HCT116 (cell line): ENCODE measurements at regions not wholly inside any gene's neighbourhood (a gene's known extent, or its start where the extent isn't known, plus 50 kb on each side); places are given as distances from the start of the nearest gene placed in this dataset.

ENCODE experiments used
- ATAC-seq: fragments of 200-7000 bp; cut with Tn5 transposase; 2 replicates; pipeline ENCODE4 v1.9.1; 2020; ENCODE audit warnings: mild to moderate bottlenecking, moderate library complexity
- BruUV-seq: library from RNA; stranded (reverse); fragments of 400-500 nt; replicated peaks from 2 replicates; lab custom pipeline; 2021; lab: Mats Ljungman, UMichigan
- CTCF ChIA-PET: fragments of 300-600 bp; sonication (Branson Sonifier 250); formaldehyde crosslinking; loops from one replicate; lab custom pipeline; 2021; ENCODE audit warnings: antibody characterized with exemption; lab: Charles Lee
- POLR2A ChIA-PET: fragments of 300-600, 350-600 bp; sonication (Branson Sonifier 250); formaldehyde crosslinking; loops from one replicate; lab custom pipeline; 2021; ENCODE audit warnings: antibody characterized with exemption; lab: Charles Lee
- RAD21 ChIA-PET, 2 experiments: fragments of 300-600 bp; sonication (Branson Sonifier 250); formaldehyde crosslinking; loops; one replicate each; lab custom pipeline; 2023; ENCODE audit warnings: low total read pairs in 2 of 2; ENCODE audit not compliant: uncharacterized antibody in 2 of 2, unreplicated experiment in 2 of 2, low non-redundant PET in 1 of 2; lab: Charles Lee
- DNase-seq: peaks from one replicate; pipeline ENCODE4 v3.0.0-alpha.2; 2010; ENCODE audit warnings: low read depth, low spot score
- H2AFZ ChIP-seq: fragments of 200-600 bp; shearing (Covaris generic), sonication (generic); 2 replicates; pipeline ENCODE4 v1.6.1; 2017; ENCODE audit warnings: low read depth, mixed run types, mixed read lengths, antibody characterized with exemption, low read length; ENCODE audit not compliant: poor library complexity, severe bottlenecking
- H3K27ac ChIP-seq: 2 replicates; pipeline ENCODE4 v1.5.1; 2012; ENCODE audit warnings: low read depth, low read length
- H3K27me3 ChIP-seq: fragments of 200-600 bp; sonication (generic); 2 replicates; pipeline ENCODE4 v1.6.1; 2016; ENCODE audit warnings: mixed run types, low read length, mixed read lengths; ENCODE audit not compliant: insufficient read depth
- H3K36me3 ChIP-seq, 2 experiments: fragments of 200-500 bp in 1 of 2; fragments of 200-600 bp in 1 of 2; sonication (Bioruptor generic) in 1 of 2; sonication (generic) in 1 of 2; 2 replicates each; pipeline versions ENCODE4 v1.5.1 to v1.6.1; 2014 to 2016; ENCODE audit warnings: low read length in 2 of 2, inconsistent platforms in 1 of 2, mixed read lengths in 1 of 2, mixed run types in 1 of 2; ENCODE audit not compliant: insufficient read depth in 2 of 2, control insufficient read depth in 1 of 2
- H3K4me1 ChIP-seq, 2 experiments: fragments of 200-600 bp in 1 of 2; sonication (generic) in 1 of 2; 2 replicates each; pipeline versions ENCODE4 v1.5.1 to v1.6.1; 2012 to 2017; ENCODE audit warnings: low read length in 2 of 2, inconsistent platforms in 1 of 2, mild to moderate bottlenecking in 1 of 2, mixed read lengths in 1 of 2, mixed run types in 1 of 2, moderate library complexity in 1 of 2; ENCODE audit not compliant: insufficient read depth in 2 of 2, control insufficient read depth in 1 of 2
- H3K4me2 ChIP-seq: fragments of 200-600 bp; sonication (generic); 2 replicates; pipeline ENCODE4 v1.6.1; 2017; ENCODE audit warnings: mixed run types, low read length, mixed read lengths
- H3K4me3 ChIP-seq, 2 experiments: fragments of 200-600 bp in 1 of 2; sonication (generic) in 1 of 2; replicated peaks in 1 of 2; 2 replicates each; pipeline ENCODE4 v1.5.1; 2011 to 2016; ENCODE audit warnings: low read length in 2 of 2, control low read depth in 1 of 2, low read depth in 1 of 2, mild to moderate bottlenecking in 1 of 2, mixed read lengths in 1 of 2, mixed run types in 1 of 2
- H3K79me2 ChIP-seq: fragments of 200-600 bp; sonication (generic); 2 replicates; pipeline ENCODE4 v1.6.1; 2017; ENCODE audit warnings: mild to moderate bottlenecking, mixed run types, low read length, moderate library complexity, mixed read lengths; ENCODE audit not compliant: insufficient read depth
- H3K9ac ChIP-seq: fragments of 200-600 bp; sonication (generic); 2 replicates; pipeline ENCODE4 v1.6.1; 2016; ENCODE audit warnings: low read length, mixed read lengths
- H3K9me2 ChIP-seq: fragments of 200-600 bp; sonication (generic), shearing (Covaris generic); 2 replicates; pipeline ENCODE4 v1.6.1; 2017; ENCODE audit warnings: mixed run types, mild to moderate bottlenecking, moderate library complexity; ENCODE audit not compliant: insufficient read depth
- H3K9me3 ChIP-seq, 2 experiments: fragments of 200-500 bp in 1 of 2; fragments of 200-600 bp in 1 of 2; sonication (Bioruptor generic) in 1 of 2; sonication (generic) in 1 of 2; 2 replicates each; pipeline ENCODE4 v1.6.1; 2014 to 2017; ENCODE audit warnings: low read length in 2 of 2, mixed read lengths in 2 of 2, inconsistent platforms in 1 of 2, low read depth in 1 of 2, mild to moderate bottlenecking in 1 of 2, mixed run types in 1 of 2, moderate library complexity in 1 of 2; ENCODE audit not compliant: control insufficient read depth in 1 of 2, insufficient read depth in 1 of 2
- H4K20me1 ChIP-seq: fragments of 200-600 bp; sonication (generic), shearing (Covaris generic); 2 replicates; pipeline ENCODE4 v1.6.1; 2017; ENCODE audit warnings: mixed run types, mild to moderate bottlenecking, moderate library complexity; ENCODE audit not compliant: insufficient read depth
- CEBPB ChIP-seq: IDR thresholded peaks from 2 replicates; pipeline ENCODE4 v1.6.1; 2012; ENCODE audit warnings: low read depth
- FOSL1 ChIP-seq: IDR thresholded peaks from 2 replicates; pipeline ENCODE4 v1.6.1; 2012; ENCODE audit warnings: low read depth
- JUND ChIP-seq: IDR thresholded peaks from 2 replicates; pipeline ENCODE4 v1.6.1; 2012
- MAX ChIP-seq: IDR thresholded peaks from 2 replicates; pipeline ENCODE4 v1.6.1; 2012
- POLR2AphosphoS5 ChIP-seq: IDR thresholded peaks from 2 replicates; pipeline ENCODE4 v1.6.1; 2011; ENCODE audit warnings: mild to moderate bottlenecking, low read depth, low read length, moderate library complexity
- SIN3A ChIP-seq: IDR thresholded peaks from 2 replicates; pipeline ENCODE4 v1.6.1; 2012; ENCODE audit warnings: low read depth
- SP1 ChIP-seq: IDR thresholded peaks from 2 replicates; pipeline ENCODE4 v1.6.1; 2012; ENCODE audit warnings: low read depth
- TCF7L2 ChIP-seq: IDR thresholded peaks from 2 replicates; pipeline ENCODE4 v1.7.0; 2011; ENCODE audit warnings: borderline replicate concordance, inconsistent platforms; ENCODE audit not compliant: insufficient read depth, insufficient read length; ENCODE audit errors: extremely low read depth
- YY1 ChIP-seq: IDR thresholded peaks from 2 replicates; pipeline ENCODE4 v1.6.1; 2011; ENCODE audit warnings: low read length, low read depth, moderate library complexity, mild to moderate bottlenecking; ENCODE audit not compliant: insufficient replicate concordance; ENCODE audit errors: extremely low read depth
- ZFX ChIP-seq: fragments of 450-650 bp; IDR thresholded peaks from 2 replicates; pipeline ENCODE4 v1.6.1; 2017
- ZNF274 ChIP-seq: fragments of 200-500 bp; sonication (Bioruptor generic); IDR thresholded peaks from 2 replicates; pipeline ENCODE4 v1.6.1; 2014; ENCODE audit warnings: mild to moderate bottlenecking, low read depth, low read length, inconsistent platforms
- intact Hi-C: fragments of 100-400 bp; cut with micrococcal nuclease; formaldehyde crosslinking; loops from 2 replicates; pipeline ENCODE4 v1.10.0; 2022
- TF ChIP-seq, protein P1 (sequence below), 3 experiments: fragments of 200-600 bp in 1 of 3; sonication (generic) in 1 of 3; IDR thresholded peaks in 2 of 3; conservative IDR thresholded peaks in 1 of 3; 2 replicates each; pipeline ENCODE4 v1.5.1; 2012 to 2017; ENCODE audit warnings: low read depth in 2 of 3, low read length in 2 of 3, antibody characterized with exemption in 1 of 3, borderline replicate concordance in 1 of 3, control low read depth in 1 of 3, mild to moderate bottlenecking in 1 of 3, mixed read lengths in 1 of 3, mixed run types in 1 of 3, moderate library complexity in 1 of 3; ENCODE audit not compliant: insufficient read depth in 1 of 3
- TF ChIP-seq, protein P2 (sequence below): IDR thresholded peaks from 2 replicates; pipeline ENCODE4 v1.6.1; 2012; ENCODE audit warnings: low read depth

DNA sequence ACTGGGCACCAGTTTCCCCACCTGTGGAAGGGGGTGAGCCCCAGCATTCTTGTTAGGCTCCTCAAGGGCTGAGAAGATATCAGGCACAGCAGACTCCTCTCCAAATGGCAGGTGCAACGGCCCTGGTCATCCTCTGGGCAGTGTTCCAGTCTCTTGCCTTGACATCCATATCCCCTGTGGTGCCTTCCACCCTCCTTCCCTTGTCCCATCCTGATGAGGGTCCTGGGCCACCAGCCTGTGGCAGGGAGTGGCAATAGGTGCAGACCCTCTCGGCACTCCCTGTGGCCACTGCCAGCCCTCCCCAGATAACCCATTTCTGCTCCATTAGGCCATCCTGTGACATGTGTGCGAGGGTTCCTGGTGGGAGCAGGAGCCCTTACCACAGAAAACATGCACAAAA lies 78.8 kb upstream of the NECTIN1 start:
- intact Hi-C loops: no loop called here
- H3K79me2 ChIP-seq: no peaks in the 10 kb centered on the region
- CTCF ChIA-PET: no interaction called here
- DNase-seq (no peak), ATAC-seq (no peak)
- RAD21 ChIA-PET: no interaction called here
- H3K9me3 ChIP-seq: no peaks in the 10 kb centered on the region
- H3K4me1 ChIP-seq: 0 out of 4 replicates have a peak, but pooled peaks cover 0 to 3% of the 10 kb centered on the region in 2 experiments
- TF ChIP-seq SP1 (no peak), TCF7L2 (no peak), CEBPB (no peak), ZNF274 (no peak), POLR2AphosphoS5 (no peak), SIN3A (no peak), MAX (no peak)
- TF ChIP-seq, protein P1, sequence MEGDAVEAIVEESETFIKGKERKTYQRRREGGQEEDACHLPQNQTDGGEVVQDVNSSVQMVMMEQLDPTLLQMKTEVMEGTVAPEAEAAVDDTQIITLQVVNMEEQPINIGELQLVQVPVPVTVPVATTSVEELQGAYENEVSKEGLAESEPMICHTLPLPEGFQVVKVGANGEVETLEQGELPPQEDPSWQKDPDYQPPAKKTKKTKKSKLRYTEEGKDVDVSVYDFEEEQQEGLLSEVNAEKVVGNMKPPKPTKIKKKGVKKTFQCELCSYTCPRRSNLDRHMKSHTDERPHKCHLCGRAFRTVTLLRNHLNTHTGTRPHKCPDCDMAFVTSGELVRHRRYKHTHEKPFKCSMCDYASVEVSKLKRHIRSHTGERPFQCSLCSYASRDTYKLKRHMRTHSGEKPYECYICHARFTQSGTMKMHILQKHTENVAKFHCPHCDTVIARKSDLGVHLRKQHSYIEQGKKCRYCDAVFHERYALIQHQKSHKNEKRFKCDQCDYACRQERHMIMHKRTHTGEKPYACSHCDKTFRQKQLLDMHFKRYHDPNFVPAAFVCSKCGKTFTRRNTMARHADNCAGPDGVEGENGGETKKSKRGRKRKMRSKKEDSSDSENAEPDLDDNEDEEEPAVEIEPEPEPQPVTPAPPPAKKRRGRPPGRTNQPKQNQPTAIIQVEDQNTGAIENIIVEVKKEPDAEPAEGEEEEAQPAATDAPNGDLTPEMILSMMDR (IDR thresholded peaks at IDR 0.05 in 2 of 3, conservative IDR thresholded peaks at IDR 0.05 in 1 of 3; ENCODE audit: borderline replicate concordance in 1 of 3, insufficient read depth in 1 of 3, low read depth in 2 of 3, low read length in 2 of 3): no peak
- H3K9me2 ChIP-seq: no peaks in the 10 kb centered on the region
- no peak overlapping the region for H3K27ac ChIP-seq
- POLR2A ChIA-PET: no interaction called here
- H3K9ac ChIP-seq: no peak overlapping the region
- H3K4me2 ChIP-seq: no peak overlapping the region
- no peak overlapping the region for H2AFZ ChIP-seq
- H3K36me3 ChIP-seq: no peaks in the 10 kb centered on the region
- peaks cover 13% of the 10 kb centered on the region; the same call in 1 of the 2 replicates for H3K27me3 ChIP-seq
- H3K4me3 ChIP-seq: no peak overlapping the region
- no TSS peak for BruUV-seq
- no peaks in the 10 kb centered on the region for H4K20me1 ChIP-seq

GRCh38 chr11:119807402-119807801 lies 78.4 kb upstream of the NECTIN1 start:
- H4K20me1 ChIP-seq: no peaks in the 10 kb centered on the region
- no peak overlapping the region for H3K4me3 ChIP-seq
- H2AFZ ChIP-seq: no peak overlapping the region
- H3K27ac ChIP-seq: no peak overlapping the region
- ChIA-PET POLR2A (no interaction called here), RAD21 (no interaction called here), CTCF (no interaction called here)
- H3K9me3 ChIP-seq: no peaks in the 10 kb centered on the region
- H3K36me3 ChIP-seq: no peaks in the 10 kb centered on the region
- 0 out of 4 replicates have a peak, but pooled peaks cover 0 to 3% of the 10 kb centered on the region in 2 experiments for H3K4me1 ChIP-seq
- BruUV-seq: no TSS peak
- intact Hi-C loops: no loop called here
- no peak overlapping the region for H3K9ac ChIP-seq
- H3K4me2 ChIP-seq: no peak overlapping the region
- no peaks in the 10 kb centered on the region for H3K9me2 ChIP-seq
- no peak for ATAC-seq
- peaks cover 13% of the 10 kb centered on the region; the same call in 1 of the 2 replicates for H3K27me3 ChIP-seq
- no peak for DNase-seq
- H3K79me2 ChIP-seq: no peaks in the 10 kb centered on the region
- TF ChIP-seq SIN3A (no peak), ZFX (no peak), SP1 (no peak), FOSL1 (no peak), JUND (no peak), ZNF274 (no peak), MAX (no peak), YY1 (no peak)
- TF ChIP-seq, protein P2, sequence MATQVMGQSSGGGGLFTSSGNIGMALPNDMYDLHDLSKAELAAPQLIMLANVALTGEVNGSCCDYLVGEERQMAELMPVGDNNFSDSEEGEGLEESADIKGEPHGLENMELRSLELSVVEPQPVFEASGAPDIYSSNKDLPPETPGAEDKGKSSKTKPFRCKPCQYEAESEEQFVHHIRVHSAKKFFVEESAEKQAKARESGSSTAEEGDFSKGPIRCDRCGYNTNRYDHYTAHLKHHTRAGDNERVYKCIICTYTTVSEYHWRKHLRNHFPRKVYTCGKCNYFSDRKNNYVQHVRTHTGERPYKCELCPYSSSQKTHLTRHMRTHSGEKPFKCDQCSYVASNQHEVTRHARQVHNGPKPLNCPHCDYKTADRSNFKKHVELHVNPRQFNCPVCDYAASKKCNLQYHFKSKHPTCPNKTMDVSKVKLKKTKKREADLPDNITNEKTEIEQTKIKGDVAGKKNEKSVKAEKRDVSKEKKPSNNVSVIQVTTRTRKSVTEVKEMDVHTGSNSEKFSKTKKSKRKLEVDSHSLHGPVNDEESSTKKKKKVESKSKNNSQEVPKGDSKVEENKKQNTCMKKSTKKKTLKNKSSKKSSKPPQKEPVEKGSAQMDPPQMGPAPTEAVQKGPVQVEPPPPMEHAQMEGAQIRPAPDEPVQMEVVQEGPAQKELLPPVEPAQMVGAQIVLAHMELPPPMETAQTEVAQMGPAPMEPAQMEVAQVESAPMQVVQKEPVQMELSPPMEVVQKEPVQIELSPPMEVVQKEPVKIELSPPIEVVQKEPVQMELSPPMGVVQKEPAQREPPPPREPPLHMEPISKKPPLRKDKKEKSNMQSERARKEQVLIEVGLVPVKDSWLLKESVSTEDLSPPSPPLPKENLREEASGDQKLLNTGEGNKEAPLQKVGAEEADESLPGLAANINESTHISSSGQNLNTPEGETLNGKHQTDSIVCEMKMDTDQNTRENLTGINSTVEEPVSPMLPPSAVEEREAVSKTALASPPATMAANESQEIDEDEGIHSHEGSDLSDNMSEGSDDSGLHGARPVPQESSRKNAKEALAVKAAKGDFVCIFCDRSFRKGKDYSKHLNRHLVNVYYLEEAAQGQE: no peak
